SU-DHL-6 (cell line): ENCODE measurements at regions not wholly inside any gene's neighbourhood (a gene's known extent, or its start where the extent isn't known, plus 50 kb on each side); places are given as distances from the start of the nearest gene placed in this dataset.

Source experiments
- EZH2phosphoT487 ChIP-seq: fragments of 200-600 bp; sonication (generic), shearing (Covaris generic); conservative IDR thresholded peaks from 2 replicates; pipeline ENCODE4 v1.6.1; 2018; ENCODE audit warnings: mild to moderate bottlenecking, antibody characterized with exemption, low read length, moderate library complexity, mixed read lengths
- TF ChIP-seq, protein P1 (sequence below): fragments of 200-600 bp; sonication (generic); IDR thresholded peaks from one replicate; pipeline ENCODE4 v1.5.1; 2017; ENCODE audit warnings: antibody characterized with exemption, mild to moderate bottlenecking, low read length, moderate library complexity; ENCODE audit not compliant: insufficient read depth, poor library complexity, severe bottlenecking

DNA sequence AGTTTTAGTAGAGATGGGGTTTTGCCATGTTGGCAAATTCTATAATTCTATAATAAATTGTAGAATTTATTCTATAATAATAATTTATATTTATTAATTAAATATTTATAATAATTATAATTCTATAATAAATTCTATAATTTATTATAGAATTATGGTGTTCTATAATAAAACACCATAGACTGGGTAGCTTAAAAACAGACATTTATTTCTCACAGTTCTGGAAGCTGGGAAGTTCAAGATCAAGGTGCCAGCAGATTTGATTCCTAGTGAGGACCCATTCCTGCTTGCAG is 130.9 kb upstream of the PELI1 start:
- TF ChIP-seq, protein P1, sequence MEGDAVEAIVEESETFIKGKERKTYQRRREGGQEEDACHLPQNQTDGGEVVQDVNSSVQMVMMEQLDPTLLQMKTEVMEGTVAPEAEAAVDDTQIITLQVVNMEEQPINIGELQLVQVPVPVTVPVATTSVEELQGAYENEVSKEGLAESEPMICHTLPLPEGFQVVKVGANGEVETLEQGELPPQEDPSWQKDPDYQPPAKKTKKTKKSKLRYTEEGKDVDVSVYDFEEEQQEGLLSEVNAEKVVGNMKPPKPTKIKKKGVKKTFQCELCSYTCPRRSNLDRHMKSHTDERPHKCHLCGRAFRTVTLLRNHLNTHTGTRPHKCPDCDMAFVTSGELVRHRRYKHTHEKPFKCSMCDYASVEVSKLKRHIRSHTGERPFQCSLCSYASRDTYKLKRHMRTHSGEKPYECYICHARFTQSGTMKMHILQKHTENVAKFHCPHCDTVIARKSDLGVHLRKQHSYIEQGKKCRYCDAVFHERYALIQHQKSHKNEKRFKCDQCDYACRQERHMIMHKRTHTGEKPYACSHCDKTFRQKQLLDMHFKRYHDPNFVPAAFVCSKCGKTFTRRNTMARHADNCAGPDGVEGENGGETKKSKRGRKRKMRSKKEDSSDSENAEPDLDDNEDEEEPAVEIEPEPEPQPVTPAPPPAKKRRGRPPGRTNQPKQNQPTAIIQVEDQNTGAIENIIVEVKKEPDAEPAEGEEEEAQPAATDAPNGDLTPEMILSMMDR: no peak
- TF ChIP-seq EZH2phosphoT487: no peak
